HG02885 (cell line): ENCODE measurements at regions not wholly inside any gene's neighbourhood (a gene's known extent, or its start where the extent isn't known, plus 50 kb on each side); places are given as distances from the start of the nearest gene placed in this dataset.

Experiments
- ATAC-seq: cut with Tn5 transposase; IDR thresholded peaks from one replicate; pipeline ENCODE4 v1.9.1; 2021; ENCODE audit warnings: mild to moderate bottlenecking; ENCODE audit not compliant: unreplicated experiment, poor library complexity

DNA sequence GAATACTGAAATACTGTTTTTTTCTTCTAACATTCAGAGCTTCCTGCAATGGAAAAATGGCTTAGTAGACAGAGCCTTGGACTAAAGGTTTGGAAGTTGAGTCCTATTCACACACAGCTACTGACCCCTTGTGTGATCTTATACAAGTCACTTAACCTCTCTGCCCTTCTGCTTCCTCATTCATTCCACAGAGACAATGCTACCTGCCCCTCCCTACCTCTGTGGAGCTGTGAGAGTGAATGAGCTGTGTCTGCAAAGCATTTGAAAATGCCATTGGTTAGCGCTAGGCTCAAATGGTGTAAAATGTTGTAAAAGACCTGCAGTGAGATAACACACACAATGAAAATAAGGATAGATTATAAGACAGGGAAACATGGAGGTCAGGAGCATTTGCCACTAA, 214.4 kb downstream of the BARHL2 start:
- no peak for ATAC-seq

DNA sequence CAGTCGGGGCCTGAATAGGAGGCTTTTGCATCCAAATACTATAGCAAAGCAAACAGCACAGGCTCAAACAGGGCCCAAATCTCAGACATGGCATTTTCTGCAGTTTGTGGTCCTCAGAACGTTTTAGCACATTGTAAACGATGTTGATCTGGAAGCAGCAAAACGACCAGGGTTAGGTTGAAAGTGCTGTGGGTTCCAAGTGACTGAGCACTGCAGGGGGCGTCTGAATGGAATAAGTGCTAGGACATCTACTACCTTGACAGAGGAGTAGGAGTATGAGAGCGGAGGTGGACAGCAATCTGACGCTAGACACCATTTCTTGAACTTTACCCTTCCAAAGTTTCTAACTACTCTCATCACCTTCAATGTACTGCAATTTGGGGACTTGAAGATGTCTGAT, 214.9 kb downstream of the BARHL2 start:
- no peak for ATAC-seq

DNA sequence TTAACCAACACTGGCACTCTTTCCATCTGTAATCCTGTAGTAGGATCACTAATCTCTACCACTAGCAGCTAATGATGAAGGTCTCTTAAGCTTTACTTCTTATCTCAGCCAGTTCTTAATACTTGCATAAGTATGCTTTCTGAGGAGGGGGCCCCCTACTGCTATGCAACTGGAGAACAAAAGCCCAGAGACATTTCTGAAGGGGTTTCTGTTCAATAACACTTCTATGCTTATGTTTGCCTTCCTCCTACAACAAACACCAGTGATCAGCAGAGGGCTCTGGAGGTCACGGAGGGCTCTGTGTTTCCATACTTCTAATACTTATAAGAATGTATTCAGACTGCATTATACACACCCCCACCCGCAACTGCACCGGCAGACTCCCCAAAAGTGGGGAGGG, 215.8 kb downstream of the BARHL2 start:
- no peak for ATAC-seq

DNA sequence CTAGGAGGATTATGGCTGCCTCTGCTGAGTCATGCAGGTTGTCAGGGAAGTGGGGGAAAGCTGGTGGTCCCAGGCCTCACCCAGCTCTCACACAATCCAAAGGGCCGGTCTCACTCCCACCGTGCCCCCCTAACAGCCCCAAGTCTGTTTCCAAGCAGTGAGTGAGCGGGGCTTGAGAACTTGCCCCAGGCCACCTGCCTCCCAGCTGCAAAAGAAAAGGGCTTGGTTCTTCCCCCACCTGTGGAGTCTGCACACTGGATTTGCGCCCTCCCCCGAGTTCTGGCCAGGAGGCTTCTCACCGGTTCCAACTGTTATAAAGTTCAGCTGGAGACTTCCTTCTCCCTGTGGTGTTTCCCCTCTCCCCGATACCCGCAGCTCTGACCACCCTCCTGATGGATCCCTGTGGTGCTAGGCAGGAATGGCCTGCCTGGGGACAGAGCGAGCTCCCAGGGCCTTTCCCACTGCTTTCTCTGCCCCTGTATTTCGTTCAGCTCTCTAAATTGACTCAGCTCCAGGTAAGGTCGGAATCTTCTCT, 222.3 kb downstream of the BARHL2 start:
- no peak for ATAC-seq

DNA sequence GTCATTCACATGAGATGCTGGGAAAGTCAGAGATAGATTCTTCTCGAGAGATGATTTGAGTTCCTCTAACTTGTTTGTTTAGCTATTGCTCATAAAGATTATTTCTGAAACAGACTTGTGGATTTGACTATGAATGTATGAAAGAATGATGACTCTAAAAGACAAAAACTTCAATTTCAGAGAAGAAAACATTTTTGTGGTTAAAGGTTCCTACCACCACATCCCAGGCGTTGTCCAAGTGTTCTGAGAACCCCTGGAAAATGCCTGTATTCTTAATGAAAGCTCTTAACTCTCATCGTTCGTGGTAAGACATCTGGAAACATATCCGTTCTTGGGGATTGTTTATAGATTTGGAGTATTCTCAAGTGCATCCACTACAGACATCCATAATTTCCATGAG, 228.7 kb downstream of the BARHL2 start:
- no peak for ATAC-seq

DNA sequence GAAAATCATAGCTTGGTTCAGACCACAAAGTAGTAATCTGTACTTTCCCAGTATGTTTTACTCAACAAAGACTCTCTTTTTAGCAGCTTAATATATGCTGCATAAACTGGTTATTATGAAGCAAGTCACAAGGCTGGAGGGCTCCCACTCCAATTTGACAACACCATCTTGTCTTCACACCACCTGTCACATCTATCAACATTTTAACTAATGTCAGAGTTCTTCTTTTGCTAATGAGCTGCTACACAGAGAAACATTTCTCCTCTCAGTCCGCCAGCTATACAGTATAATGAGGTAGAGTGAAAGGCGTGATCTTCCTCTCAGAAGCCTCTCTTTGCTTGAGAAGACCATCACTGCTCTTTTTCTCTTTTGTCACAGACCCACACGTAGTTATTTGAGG, 230.1 kb downstream of the BARHL2 start:
- ATAC-seq, result no peak

DNA sequence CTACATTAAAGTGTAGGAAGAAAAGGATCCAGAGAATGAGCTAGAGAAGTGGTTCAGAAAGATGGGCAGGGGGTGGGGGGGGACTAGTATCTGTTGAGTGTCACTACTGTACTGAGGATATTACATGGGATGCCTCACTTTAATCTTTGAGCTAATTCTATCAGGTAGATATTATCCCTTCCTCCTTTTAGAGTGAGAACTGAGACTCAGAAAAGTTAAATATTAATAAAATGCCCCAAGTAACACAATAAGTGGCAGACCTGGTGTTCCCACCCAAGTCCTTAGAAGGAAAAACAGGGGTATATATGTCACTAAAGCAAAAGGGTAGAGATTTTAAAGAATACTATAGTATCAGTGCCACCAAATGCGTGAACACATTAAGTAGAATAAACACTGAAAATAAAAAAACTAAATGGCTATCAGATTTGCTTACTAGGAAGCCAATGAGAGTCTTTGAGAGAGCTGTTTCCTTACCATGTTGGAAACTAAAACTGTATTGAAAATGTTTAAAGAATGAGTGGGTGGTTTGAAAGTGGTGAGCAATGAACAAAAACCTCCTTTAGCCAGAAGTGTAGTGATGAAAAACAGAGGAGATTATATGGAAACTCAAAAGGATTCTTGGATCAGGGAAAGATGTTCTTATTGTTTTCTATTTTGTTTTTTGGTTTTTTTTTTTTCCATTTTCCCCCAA, 230.8 kb downstream of the BARHL2 start:
- ATAC-seq, result no peak

DNA sequence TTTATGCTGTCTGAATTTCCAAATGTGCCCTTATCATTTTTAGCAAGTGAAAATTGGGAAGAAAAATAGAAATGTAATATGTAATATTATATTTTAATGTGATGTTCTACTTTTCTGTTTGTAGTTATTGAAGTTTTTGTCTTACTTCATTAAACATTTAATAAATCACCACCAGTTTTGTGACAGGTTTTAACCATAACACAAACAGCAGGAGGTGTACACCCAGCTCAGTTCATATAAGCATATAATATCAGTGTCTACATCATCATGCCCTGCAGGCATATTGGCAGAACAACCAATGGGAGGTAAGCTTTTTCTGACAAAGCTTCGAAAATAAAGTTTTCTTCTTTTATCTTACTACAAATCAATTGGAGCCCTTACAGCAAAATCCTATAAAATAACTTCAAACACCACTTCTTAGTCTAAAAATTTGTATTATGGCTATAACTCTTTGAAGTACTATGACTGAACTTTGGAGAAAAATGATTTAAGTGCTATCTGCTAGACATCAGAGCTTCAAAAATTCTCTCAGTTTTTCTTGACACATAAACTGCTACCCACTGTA, 236.7 kb downstream of the BARHL2 start:
- no peak for ATAC-seq

DNA sequence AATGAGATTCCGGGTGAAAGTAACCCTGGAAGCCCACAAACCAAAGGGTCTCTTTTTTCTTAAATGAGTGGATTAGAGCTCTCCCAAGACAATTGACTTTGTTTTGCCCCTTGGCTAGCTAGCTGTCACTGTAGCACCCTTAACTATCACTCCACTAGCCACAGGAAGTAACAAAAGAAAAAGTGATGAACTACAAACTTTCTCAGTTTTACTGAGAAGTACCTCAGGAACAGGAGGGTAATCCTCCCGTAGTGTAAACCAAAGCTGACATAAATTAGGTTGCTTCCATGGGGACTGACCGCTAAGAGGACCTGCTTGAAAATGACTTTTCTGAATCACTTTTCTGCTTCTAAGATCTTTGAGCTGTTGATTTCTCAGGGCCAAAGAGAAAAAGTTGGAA, 240.1 kb downstream of the BARHL2 start:
- ATAC-seq, result no peak

DNA sequence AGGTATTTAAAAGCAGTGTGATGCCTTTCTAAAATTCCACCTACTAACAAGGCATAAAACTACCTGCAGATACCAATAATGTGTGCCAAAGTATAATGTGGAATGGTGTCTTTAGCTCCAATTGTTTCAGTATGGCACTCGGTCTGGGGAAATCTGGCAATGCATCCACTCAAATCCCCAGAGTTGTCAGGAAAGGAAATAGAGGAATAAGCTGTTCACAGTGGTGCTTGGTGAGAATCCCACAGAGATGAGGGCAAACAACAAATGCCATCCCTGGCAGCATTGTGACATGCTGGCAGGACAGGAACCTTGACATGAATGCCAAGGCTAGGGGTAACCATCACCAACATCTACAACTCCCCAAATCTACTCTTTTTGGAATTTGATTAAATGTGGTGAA, 240.7 kb downstream of the BARHL2 start:
- no peak for ATAC-seq

DNA sequence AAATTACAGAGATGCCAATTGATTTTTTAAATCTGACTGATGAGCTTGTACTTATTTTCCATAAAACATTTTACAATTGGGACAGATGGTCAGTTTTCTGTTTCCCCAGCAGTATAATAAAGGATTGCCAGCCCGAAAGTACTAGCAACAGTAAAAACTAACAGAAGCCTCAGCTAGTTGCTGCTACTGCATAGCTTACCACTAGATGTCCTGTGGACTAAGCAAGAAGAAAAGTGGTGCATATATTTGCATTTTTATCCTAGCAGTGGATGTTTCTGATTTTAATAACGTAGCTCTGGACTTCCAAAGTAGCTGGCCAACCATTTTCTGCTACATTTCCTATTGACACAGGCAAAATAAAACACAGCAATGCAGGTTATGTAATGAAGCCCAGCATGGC, 241.5 kb downstream of the BARHL2 start:
- ATAC-seq, result no peak

DNA sequence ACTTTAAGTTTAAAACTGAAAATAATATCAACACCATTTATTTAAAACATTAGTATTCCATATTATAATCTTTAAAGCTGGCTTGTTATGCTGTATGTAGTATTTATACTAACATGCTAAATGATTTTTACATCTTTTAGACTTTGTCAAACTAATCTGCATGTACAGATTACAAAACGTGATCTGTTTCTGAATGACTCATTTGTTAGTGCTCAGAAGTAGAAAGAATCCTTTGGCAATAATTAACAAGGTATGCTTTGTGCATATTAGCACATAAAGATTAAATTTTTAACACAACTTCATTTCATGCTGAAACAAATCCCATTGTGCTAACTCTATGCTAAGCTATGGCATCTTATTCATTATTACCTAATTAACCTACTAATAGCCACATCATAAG, 242.4 kb downstream of the BARHL2 start:
- ATAC-seq, result no peak

DNA sequence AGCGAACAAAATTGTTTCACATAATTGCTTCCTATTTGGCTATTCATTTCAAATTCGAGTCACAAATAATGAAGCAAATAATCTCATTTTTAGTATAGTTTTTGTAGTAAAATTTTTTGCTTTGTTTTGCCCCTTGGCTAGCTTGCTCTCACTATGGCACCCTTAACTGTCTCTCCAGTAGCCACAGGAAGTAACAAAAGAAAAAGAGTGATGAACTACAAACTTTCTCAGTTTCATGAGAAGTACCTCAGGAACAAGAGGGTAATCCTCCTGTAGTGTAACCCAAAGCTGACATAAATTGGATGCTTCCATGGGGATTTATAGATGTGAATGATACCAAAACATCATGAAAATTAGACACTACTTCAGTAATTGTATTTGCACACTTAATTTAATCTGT, 242.9 kb downstream of the BARHL2 start:
- no peak for ATAC-seq

DNA sequence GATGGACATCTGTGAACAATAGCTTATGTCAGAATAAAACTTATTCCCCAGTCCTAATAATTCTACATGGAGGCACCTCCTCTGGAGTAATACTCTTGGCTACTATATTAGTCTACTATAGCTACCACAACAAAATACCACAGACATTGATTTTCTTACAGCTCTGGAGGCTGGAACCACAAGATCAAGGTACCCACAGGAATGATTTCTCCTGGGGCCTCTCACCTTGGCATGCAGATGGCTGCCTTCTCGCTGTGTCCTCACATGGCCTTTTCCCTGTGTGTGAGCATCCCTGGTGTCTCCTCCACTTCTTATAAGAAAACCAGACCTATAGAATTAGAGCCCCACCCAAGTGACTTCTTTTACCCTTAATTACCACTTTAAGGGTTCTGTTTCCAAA, 244.3 kb downstream of the BARHL2 start:
- ATAC-seq, result no peak

DNA sequence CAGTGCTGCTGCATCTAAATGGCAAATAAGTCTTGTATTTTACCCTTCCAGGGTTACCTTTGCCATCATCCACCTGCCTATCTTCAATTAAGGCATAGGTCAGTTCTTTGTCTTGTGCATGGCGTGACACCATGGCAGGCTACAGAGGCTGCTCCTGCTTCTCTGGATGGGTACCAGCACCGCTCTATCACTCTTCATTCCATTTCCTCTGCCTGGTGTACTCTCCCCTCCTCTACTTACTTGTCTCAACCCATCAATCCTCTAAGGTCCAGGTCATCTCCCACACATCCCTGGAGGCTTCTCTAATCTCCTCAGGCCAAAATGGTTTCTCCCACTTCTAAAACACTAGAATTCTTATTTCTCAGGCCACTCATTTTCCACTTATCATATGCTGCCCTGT, 257.5 kb downstream of the BARHL2 start:
- no peak for ATAC-seq

DNA sequence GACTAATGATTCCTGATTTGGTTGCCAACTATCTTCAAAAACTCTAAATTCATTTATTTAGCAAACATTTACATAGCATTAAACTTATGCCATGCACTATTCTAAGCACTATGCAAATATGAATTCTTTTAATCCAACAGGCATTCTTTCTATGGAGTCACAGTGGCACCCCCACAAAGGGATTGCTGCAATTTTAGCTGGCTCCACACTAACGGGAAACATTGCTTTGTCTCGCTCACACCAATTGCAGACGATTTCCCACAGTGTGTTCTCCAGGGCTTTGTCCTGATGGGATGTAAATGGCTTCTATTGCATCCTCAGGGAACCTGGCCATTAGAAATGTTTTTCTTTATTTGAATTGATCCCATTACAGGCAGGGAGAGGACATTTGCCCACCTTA, 259.1 kb downstream of the BARHL2 start:
- ATAC-seq, result no peak

DNA sequence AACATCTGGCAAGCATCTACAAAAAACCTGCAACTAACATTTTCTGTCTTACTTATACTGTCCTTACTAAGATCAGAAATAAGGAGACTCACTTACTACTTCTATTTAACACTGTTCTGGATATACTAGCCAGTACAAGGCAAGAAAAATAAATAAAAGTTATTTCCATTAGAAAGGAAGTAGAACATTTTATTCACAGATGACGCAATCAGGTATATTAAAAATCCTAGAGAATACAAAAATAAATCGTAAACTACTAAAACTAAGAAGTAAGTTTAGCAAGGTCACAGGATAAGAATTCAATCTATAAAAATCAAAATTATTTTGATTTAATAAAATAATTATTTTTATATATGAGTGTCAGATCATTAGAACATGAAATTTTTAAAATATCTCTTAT, 264.6 kb downstream of the BARHL2 start:
- ATAC-seq, result no peak

DNA sequence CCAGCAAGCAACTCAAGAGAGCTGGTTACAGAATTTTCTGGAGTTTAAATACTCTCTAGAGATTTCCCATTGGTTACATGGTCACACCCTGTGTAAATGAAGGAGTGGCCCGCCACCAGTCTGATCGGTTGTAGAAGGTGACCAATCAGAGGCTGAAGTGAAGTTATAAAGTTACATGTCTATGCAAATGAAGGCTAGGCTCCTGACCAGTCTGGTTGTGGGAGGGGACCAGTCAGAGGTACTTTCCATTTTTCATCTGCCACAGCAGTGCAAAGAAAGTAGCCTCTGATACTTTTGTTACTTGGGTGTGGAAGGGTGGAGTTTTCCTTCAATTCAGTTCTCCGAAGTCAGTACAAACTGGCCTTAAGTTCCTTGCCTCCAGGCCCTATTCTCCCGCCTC, 273.7 kb downstream of the BARHL2 start:
- no peak for ATAC-seq

DNA sequence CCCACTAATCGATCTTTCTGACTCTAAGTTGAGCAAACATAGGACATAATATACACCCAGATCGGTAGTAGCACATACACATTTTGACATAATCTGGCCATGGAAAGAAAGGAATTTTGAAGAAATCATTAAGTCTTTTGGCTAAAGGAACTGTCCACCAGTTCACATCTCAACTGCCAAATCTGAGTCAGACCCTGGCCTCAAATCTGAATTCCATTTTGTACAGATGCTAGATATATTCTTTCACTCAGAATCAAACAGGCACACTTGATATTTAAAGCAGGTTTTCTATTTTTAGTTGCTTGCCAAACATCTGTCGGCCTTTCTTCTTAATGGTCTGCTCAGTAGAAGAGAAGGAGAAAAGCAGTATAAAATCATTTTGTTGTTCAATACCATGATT, 281.8 kb downstream of the BARHL2 start:
- ATAC-seq, result no peak

DNA sequence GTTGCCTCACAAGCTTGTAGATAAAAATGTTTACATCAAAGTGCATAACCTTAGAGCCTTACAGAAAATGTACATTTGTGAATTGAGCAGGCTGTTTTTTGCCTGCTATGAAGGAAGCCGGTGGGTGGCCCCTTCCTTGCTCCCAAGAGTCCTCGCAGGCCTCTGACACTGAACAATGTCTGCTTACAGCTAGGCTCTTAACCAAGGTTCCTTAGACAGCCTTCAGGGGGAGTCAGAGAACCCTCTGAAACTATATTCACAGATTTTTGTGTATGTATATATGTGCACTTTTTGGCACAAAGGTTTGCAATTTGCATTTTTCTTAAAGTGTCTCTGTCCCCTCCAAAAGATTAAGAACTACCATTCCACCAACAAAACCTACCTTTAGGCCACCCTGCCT, 282.6 kb downstream of the BARHL2 start:
- ATAC-seq, result no peak

DNA sequence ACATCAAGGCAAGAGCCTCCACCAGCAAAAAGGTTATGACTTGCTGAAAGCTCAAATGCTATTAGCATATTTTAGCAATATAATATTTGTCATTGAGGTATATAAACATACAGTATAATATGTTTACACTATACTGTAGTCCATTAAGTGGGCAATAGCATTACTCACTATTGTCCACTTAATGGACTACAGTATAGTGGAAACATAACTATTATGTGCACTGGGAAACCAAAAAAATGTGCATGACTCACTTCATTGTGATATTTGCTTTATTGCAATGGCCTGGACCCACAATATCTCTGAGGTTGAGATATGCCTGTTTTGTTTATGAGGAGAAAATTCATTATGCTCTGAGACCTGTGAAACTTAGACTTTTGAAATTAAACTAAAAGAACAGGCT, 300.0 kb downstream of the BARHL2 start:
- ATAC-seq, result no peak

DNA sequence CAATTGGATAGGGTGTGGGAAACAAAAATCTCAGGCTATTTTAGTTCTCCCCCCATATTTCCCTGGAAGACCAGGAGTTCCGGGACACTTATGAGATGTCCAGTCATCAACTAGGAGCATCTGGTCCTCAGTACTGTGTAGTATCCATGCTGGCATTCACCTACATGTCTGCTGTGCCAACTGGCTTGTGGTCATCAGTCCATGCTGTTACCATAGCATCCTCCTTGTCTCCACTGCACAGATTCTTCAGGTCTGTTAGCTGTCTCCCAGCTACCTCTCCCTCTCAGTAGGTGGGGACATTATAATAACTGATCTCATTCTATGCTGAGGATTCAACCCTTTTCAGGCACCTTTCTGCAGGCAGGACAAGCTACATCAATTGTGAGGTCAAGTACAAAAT, 302.9 kb downstream of the BARHL2 start:
- no peak for ATAC-seq
